Astrocyte of the cerebellum (primary cell): ENCODE measurements at regions not wholly inside any gene's neighbourhood (a gene's known extent, or its start where the extent isn't known, plus 50 kb on each side); places are given as distances from the start of the nearest gene placed in this dataset.

Experiments
- DNase-seq: peaks from one replicate; pipeline ENCODE4 v3.0.0-alpha.2; 2011; ENCODE audit warnings: low read depth
- H3K4me3 ChIP-seq: 2 replicates; pipeline ENCODE4 v1.5.1; 2011; ENCODE audit warnings: mild to moderate bottlenecking, low read depth, low read length, moderate library complexity
- in situ Hi-C: cut with HindIII; loops from 2 replicates; pipeline ENCODE4 v1.10.0; 2017; ENCODE audit warnings: low sequenced_read_pairs
- TF ChIP-seq, protein P1 (sequence below): IDR thresholded peaks from 2 replicates; pipeline ENCODE4 v1.5.1; 2012; ENCODE audit warnings: low read length, low read depth, moderate library complexity, mild to moderate bottlenecking; ENCODE audit errors: missing control alignments

GRCh38 chr12:58801986-58802385 is 118.3 kb downstream of the LRIG3 start:
- no peak overlapping the region for H3K4me3 ChIP-seq
- TF ChIP-seq, protein P1, sequence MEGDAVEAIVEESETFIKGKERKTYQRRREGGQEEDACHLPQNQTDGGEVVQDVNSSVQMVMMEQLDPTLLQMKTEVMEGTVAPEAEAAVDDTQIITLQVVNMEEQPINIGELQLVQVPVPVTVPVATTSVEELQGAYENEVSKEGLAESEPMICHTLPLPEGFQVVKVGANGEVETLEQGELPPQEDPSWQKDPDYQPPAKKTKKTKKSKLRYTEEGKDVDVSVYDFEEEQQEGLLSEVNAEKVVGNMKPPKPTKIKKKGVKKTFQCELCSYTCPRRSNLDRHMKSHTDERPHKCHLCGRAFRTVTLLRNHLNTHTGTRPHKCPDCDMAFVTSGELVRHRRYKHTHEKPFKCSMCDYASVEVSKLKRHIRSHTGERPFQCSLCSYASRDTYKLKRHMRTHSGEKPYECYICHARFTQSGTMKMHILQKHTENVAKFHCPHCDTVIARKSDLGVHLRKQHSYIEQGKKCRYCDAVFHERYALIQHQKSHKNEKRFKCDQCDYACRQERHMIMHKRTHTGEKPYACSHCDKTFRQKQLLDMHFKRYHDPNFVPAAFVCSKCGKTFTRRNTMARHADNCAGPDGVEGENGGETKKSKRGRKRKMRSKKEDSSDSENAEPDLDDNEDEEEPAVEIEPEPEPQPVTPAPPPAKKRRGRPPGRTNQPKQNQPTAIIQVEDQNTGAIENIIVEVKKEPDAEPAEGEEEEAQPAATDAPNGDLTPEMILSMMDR = no peak
- in situ Hi-C loops = no loop called here
- no peak for DNase-seq

DNA sequence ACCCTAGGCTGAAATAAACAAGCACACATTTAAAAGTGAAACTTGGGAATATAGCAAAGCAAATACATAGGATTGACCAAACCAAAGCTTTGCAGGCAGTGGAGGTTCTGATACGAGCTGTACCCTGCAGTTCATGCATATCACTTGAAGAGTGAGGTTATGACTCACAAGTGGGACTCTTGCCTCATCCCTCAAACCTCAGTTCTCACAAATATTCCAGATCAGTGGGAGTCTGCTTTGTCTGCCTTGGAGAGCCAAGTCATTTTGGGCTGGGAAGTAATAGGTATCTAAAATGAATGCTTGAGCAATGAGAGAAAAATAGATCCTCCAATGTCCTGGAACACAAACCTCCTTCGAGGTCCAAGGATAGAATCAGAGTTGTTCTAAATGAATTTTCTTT is 116.4 kb downstream of the LRIG3 start:
- in situ Hi-C loops = no loop called here
- TF ChIP-seq, protein P1 = no peak
- no peak overlapping the region for H3K4me3 ChIP-seq
- DNase-seq = peak; percentile 97

DNA sequence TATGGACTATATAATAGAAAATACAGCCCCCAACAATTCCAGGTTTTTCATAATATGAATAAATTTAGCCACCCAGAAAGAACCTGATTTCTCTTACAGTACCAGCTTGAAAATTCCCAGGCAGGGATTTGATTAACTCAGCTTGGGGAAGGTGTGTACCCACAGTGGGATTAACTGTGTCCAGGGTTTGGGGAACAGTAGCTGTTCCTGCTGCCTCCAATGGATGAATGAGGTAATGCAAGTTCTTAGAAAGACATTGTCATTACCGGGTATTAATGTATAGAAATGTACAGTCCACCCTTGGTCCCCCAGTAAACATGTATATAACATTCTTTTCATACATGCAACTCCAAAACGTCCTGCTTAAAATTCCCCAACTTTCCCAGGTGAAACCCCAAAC is 115.6 kb downstream of the LRIG3 start:
- in situ Hi-C loops = no loop called here
- TF ChIP-seq, protein P1 = peak; percentile 39
- no peak for DNase-seq
- H3K4me3 ChIP-seq = no peak overlapping the region

GRCh38 chr12:58809064-58809607 is 111.2 kb downstream of the LRIG3 start:
- no peak for DNase-seq
- in situ Hi-C loops = no loop called here
- H3K4me3 ChIP-seq = no peak overlapping the region
- TF ChIP-seq, protein P1 = no peak

GRCh38 chr12:58811346-58811745 is 109.0 kb downstream of the LRIG3 start:
- DNase-seq = no peak
- in situ Hi-C loops = no loop called here
- H3K4me3 ChIP-seq = no peak overlapping the region
- TF ChIP-seq, protein P1 = no peak

DNA sequence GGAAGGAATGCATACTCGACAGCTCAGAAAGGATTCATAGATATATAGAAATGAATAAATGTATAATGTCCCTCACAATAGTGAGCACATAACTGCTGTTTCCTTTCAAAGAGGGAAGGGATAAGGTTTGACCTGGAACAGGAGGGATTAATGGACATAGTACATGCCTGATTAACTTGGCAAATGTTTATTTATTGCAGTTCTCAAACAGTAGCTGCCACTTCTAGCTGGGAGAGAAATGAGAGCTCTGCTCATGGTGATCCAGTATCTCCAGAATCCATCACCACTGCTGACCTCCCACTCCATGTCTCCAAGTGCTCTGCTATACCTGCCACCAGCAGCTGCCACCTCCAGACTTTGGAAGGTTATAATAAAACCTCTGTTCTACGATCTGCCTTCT is 108.1 kb downstream of the LRIG3 start:
- no peak overlapping the region for H3K4me3 ChIP-seq
- DNase-seq = no peak
- in situ Hi-C loops = no loop called here
- TF ChIP-seq, protein P1 = no peak

DNA sequence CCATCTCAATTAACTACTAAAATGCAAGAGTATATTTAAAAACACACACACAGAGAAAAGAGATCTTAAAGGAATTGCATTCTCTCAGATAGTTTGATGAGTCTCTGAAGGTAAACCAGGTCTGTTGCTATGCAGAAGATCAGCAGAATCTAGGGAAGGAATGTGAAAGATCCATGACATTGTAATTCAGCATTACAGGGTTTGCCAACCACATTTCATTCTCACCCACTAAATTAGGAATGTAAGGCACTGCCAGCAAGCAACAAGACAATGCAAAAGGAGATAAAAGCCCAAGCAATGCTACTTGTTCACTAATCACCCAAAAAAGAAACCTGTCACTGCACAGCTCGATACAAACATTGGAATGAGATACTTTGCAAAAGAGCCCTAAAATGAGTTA is 106.3 kb downstream of the LRIG3 start:
- DNase-seq = no peak
- in situ Hi-C loops = no loop called here
- TF ChIP-seq, protein P1 = no peak
- no peak overlapping the region for H3K4me3 ChIP-seq
